NCI-H69 (cell line): ENCODE measurements at regions not wholly inside any gene's neighbourhood (a gene's known extent, or its start where the extent isn't known, plus 50 kb on each side); places are given as distances from the start of the nearest gene placed in this dataset.
"Not testable (repeated sequence)": the region's sequence is repeated elsewhere in the genome, so short reads cannot be mapped to it uniquely, and the experiment has no call there.

Source experiments
- DNase-seq: peaks from one replicate; lab custom pipeline; 2025; lab: John Stamatoyannopoulos, UW

DNA sequence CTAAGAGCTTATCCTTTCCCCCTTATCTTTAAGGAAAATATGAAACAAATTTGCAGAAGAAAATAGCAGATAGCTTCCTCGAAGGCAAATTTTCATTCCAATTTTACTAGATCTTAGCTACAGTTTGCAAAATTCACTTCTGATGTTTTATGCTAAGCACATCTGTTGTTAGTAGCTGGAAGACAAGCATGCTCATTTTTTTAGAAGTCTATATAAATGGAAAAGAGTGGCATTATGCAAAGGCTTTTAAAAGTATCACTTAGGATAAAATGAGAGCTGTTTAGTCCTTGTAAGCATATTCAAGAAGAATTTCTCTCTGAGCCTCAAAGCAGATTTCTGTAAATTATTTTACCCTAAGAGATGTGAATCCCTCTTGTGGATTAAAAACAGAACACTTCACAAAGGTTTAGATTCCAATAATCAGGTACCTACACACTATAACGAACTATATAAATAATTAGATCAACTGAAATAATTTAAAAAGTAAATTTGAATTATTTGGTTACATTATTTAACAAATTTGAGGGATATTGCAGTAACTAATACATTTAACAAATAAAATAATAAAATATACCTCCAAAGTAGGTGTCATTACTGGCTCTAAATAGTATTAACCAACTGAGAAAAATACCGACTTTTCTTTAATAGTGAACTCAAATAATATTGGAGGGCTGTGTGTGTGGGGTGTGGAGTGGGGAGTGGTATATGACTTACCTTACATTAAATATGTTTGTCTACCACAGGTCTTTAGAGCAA, 307.1 kb downstream of the SEMA3D start:
- no peak for DNase-seq

DNA sequence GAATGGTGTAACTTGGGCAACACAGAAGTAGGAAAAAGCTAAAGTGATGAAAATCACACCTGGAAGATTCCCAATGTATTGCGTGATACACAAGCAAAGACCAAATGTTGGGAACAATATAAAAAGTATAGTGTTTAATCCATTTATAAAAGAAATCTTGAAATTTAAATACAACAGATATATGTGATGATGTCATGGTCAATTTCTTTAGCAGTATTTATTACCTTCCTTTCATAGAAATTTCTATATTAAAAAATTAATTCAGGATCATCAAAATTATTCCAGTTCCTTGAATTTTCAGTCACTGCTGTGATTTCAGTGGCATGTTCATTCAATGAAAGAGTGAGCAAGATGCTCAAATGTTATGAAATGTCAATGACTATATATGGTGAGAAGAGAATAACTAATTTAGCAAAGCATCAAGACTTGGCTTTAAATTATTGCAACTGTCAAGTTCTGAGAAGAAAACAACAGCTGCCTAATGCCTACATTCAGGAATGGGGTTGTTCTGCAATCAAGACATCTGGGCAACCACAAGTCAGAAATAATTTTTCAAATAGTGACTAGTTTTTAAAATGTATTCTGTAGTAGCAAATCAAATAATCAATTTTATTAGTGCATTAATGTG, 308.8 kb downstream of the SEMA3D start:
- DNase-seq: no peak

- no peak for DNase-seq
Measured at GRCh38 chr7:84876061-84876821, 310.6 kb downstream of the SEMA3D start.

DNA sequence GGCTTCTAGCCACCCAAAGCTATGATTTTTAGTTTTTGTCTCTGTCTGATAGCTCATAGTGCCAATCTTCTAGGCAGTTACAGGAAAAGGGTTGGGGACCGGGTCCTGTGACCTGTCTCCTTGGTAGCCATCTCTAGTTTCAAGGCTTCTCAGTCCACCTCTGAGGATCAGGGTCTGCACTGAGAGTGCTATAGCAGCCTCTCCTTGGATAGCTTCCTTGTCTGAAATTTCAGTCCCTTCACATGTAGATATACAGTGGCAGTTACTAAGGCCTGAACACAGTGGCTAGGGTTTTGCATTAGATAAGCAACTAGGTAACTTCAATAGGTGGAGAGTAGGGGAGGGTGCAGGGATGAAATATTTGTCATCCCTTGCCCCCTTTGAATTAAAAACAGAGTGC, 321.3 kb downstream of the SEMA3D start:
- DNase-seq: no peak

GRCh38 chr7:84857336-84857735, 329.5 kb downstream of the SEMA3D start:
- DNase-seq: no peak

- DNase-seq: no peak
Measured at GRCh38 chr7:84855758-84856157, 331.1 kb downstream of the SEMA3D start.

- DNase-seq: not testable (repeated sequence)
Measured at GRCh38 chr7:84848974-84849372, 337.9 kb downstream of the SEMA3D start.

GRCh38 chr7:84848219-84848973, 338.5 kb downstream of the SEMA3D start:
- DNase-seq: no peak

- no peak for DNase-seq
Measured at GRCh38 chr7:84847790-84848189, 339.1 kb downstream of the SEMA3D start.

- DNase-seq: no peak
Measured at GRCh38 chr7:84847038-84847437, 339.8 kb downstream of the SEMA3D start.

DNA sequence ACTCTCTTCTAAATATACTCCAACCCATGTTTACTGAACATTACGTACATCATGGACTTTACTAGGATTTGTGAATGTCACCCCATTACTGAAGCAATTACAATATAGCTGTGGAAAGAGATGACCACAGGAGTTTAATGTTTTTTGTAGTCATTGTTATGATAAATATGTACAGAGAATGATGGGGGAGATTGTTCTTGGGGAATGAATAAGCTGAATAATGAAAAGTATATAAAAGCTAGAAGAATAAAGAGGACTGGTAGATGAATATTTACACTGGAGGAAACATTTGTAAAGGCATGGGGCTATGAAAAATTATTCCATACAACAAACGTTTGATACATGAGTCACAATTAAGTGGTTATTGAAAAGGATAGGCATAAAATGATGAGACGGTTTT, 340.9 kb downstream of the SEMA3D start:
- no peak for DNase-seq

DNA sequence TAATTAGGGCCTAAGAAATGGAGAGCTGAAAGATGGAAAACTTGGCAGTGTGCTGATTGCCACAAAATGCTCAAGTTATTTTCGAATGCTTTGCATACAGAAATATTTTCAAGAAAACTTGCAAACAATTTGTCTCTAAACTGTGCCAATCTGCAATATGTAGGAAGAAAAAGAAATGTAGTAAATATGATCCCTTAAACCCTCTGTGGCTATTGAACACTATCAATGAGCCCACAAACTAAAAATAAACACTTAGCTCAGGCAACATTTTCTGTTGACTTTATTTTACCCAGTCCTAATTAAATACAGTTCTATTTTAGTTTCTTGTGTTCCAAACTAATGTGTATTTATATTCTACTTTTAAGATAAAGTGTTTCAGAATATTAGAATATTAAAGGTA, 342.1 kb downstream of the SEMA3D start:
- no peak for DNase-seq

- DNase-seq: no peak
Measured at GRCh38 chr7:84841809-84842208, 345.0 kb downstream of the SEMA3D start.

GRCh38 chr7:84838857-84839256, 348.0 kb downstream of the SEMA3D start:
- DNase-seq: no peak

GRCh38 chr7:84837405-84837804, 349.5 kb downstream of the SEMA3D start:
- DNase-seq: no peak

DNA sequence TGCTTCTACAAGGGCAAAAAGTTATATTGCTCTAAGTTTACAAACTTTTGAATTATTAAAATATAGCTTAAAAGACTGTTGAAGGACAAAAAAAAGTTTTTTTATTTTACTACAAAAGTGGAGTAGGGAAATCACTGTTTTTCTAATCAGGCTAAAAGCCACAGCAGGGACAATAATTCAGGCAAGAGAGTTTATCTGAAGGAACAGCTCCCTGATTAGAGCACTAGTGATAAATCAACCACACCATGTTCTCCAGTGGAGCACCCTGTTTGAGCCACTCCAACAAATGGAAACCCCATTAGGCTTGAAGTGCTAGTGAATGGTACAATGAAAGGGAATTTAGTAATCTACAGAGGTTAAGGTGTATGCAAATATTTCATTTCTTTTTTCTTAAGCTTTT, 357.1 kb downstream of the SEMA3D start:
- no peak for DNase-seq

DNA sequence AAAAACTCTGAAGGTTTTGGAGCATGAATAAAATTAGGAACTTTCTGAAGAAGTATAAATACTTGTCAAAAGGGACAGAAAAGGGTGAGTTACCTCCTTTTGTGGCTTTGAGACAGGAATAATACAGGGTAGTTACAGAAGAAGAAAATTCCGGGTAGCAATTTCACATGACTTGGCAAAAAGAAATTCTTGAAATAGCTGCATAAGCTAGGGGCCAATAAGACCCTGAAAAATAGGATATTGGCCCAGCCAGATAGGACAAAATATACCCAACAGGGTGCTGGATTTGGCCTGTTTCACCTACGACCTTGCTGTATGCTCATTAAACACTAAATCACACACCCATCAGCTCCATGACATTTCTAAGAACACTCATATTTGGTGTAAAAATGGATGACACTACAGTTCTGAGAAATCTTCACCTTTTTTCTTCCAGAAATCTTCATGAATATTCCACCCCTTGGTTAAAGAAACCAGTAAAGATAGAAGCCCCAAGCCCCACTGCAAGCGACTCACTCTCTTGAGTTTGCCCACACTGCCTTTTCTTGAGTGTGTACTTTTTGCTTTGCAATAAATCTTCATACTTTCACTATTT, 362.7 kb downstream of the SEMA3D start:
- DNase-seq: no peak

- no peak for DNase-seq
Measured at GRCh38 chr7:84823530-84823929, 363.3 kb downstream of the SEMA3D start.

GRCh38 chr7:84822941-84823510, 363.8 kb downstream of the SEMA3D start:
- DNase-seq: no peak

DNA sequence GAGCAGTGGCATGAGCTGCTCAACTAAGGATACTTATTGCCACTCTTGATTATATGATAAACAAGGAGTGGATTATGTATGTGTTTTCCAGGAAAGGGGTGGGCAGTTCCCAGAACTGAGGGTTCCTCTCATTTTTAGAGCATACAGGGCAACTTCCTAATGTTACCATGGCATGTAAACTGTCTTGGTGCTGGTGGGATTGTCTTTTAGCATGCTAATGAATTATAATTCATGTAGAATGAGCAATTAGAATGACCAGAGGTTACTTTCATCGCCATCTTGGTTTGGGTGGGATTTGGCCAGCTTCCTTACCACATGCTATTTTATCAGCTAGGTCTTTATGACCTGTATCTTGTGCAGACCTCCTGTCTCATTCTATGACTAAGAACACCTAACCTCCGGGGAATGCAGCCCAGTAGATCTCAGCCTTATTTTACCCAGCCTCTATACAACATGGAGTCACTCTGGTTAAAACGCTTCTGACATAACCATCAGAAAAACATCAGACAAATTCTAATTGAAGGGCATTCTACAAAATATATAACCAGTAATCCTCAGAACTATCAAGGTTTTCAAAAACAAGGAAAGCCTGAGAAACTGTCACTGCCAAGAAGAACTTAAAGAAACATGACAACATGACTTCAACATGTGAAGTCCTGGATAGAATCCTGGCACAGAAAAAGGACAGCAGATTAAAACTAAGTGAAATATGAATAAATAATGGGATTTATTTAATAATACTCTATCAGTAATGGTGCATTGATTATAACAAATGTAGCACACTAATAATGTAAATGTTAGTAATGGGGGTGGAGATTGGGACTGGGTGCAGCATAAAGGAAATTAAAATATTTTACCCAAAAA, 365.0 kb downstream of the SEMA3D start:
- DNase-seq: no peak

GRCh38 chr7:84820481-84820880, 366.4 kb downstream of the SEMA3D start:
- DNase-seq: no peak
